Endothelial cell of umbilical vein (primary cell): ENCODE measurements at regions not wholly inside any gene's neighbourhood (a gene's known extent, or its start where the extent isn't known, plus 50 kb on each side); places are given as distances from the start of the nearest gene placed in this dataset.
A peak's percentile ranks its signal among the peaks of the same experiment; 100 is the strongest.

ENCODE experiments used
- BruUV-seq: library from RNA; stranded (reverse); fragments of 400-500 nt; replicated peaks from 2 replicates; lab custom pipeline; 2021; lab: Mats Ljungman, UMichigan
- CTCF ChIA-PET: fragments of 300-600, 350-600 bp; sonication (Branson Sonifier 250); formaldehyde crosslinking; loops from one replicate; lab custom pipeline; 2021; ENCODE audit warnings: antibody characterized with exemption, inconsistent platforms; lab: Charles Lee
- POLR2A ChIA-PET: fragments of 300-600, 350-600 bp; sonication (Branson Sonifier 250); formaldehyde crosslinking; loops from one replicate; lab custom pipeline; 2021; ENCODE audit warnings: antibody characterized with exemption, inconsistent platforms; lab: Charles Lee
- DNase-seq: peaks from one replicate; pipeline ENCODE4 v3.0.0-alpha.2; 2011; ENCODE audit warnings: low read depth, low spot score
- FAIRE-seq: peaks from 2 replicates; lab custom pipeline; 2011; peaks lifted over from hg19 to GRCh38; lab: Jason Lieb, UNC
- H2AFZ ChIP-seq: 2 replicates; pipeline ENCODE4 v1.6.0; 2012; ENCODE audit warnings: low read depth, low read length, control low read depth, inconsistent platforms
- H3K27ac ChIP-seq: 2 replicates; pipeline ENCODE4 v1.5.1; 2011; ENCODE audit warnings: low read depth, mild to moderate bottlenecking, control low read depth, low read length, moderate library complexity; ENCODE audit not compliant: insufficient read depth
- H3K27me3 ChIP-seq, 2 experiments: 2 replicates each; pipeline versions ENCODE4 v1.6.0 to v1.6.1; 2011; ENCODE audit warnings: low read length in 2 of 2, mixed read lengths in 1 of 2; ENCODE audit not compliant: control insufficient read depth in 2 of 2, insufficient read depth in 2 of 2
- H3K36me3 ChIP-seq, 2 experiments: 2 replicates in 1 of 2; 3 replicates in 1 of 2; pipeline ENCODE4 v1.5.1; 2011; ENCODE audit warnings: low read length in 2 of 2, mild to moderate bottlenecking in 1 of 2, moderate library complexity in 1 of 2; ENCODE audit not compliant: control insufficient read depth in 2 of 2, insufficient read depth in 2 of 2; ENCODE audit errors: extremely low read depth in 1 of 2
- H3K4me1 ChIP-seq: 3 replicates; pipeline ENCODE4 v1.5.1; 2011; ENCODE audit warnings: mild to moderate bottlenecking, low read length; ENCODE audit not compliant: control insufficient read depth, insufficient read depth; ENCODE audit errors: extremely low read depth
- H3K4me2 ChIP-seq: 2 replicates; pipeline ENCODE4 v1.6.1; 2011; ENCODE audit warnings: low read length, control low read depth, mixed read lengths; ENCODE audit not compliant: insufficient read depth
- H3K4me3 ChIP-seq, 3 experiments: fragments of 200-600 bp in 1 of 3; sonication (generic), shearing (Covaris generic) in 1 of 3; replicated peaks in 1 of 3; 2 replicates each; pipeline ENCODE4 v1.5.1; 2011 to 2016; ENCODE audit warnings: control low read depth in 3 of 3, low read length in 3 of 3, mild to moderate bottlenecking in 2 of 3, inconsistent platforms in 1 of 3, low read depth in 1 of 3, moderate library complexity in 1 of 3; ENCODE audit not compliant: insufficient read depth in 1 of 3
- H3K79me2 ChIP-seq: 2 replicates; pipeline ENCODE4 v1.6.0; 2012; ENCODE audit warnings: low read length, inconsistent platforms; ENCODE audit not compliant: control insufficient read depth, insufficient read depth
- H3K9ac ChIP-seq: replicated peaks from 2 replicates; pipeline ENCODE3; 2011; ENCODE audit warnings: low read length, control low read depth; ENCODE audit not compliant: insufficient read depth; ENCODE audit errors: extremely low read depth
- H3K9me1 ChIP-seq: replicated peaks from 3 replicates; pipeline ENCODE4 v1.6.0; 2011; ENCODE audit warnings: mild to moderate bottlenecking, low read length; ENCODE audit not compliant: control insufficient read depth, insufficient read depth; ENCODE audit errors: extremely low read depth
- H3K9me3 ChIP-seq: replicated peaks from 2 replicates; pipeline ENCODE4 v1.5.1; 2012; ENCODE audit warnings: low read length, inconsistent platforms; ENCODE audit not compliant: control insufficient read depth, insufficient read depth
- H4K20me1 ChIP-seq: replicated peaks from 2 replicates; pipeline ENCODE3; 2011; ENCODE audit warnings: mild to moderate bottlenecking, low read length; ENCODE audit not compliant: control insufficient read depth, insufficient read depth; ENCODE audit errors: extremely low read depth
- GATA2 ChIP-seq: IDR thresholded peaks from 2 replicates; pipeline ENCODE4 v1.7.0; 2011; ENCODE audit warnings: low read depth, mild to moderate bottlenecking, moderate library complexity, mixed read lengths, low read length; ENCODE audit not compliant: insufficient read length, insufficient read depth
- JUN ChIP-seq: IDR thresholded peaks from 2 replicates; pipeline ENCODE4 v1.6.1; 2011; ENCODE audit warnings: borderline replicate concordance, low read depth; ENCODE audit not compliant: insufficient read length, insufficient read depth
- POLR2A ChIP-seq: IDR thresholded peaks from 2 replicates; pipeline ENCODE4 v1.6.1; 2012; ENCODE audit warnings: low read depth, mild to moderate bottlenecking, control low read depth, low read length
- POLR2AphosphoS5 ChIP-seq: IDR thresholded peaks from 2 replicates; pipeline ENCODE4 v1.6.1; 2012; ENCODE audit warnings: low read depth, mild to moderate bottlenecking, control low read depth, low read length, moderate library complexity; ENCODE audit not compliant: insufficient read depth
- dilution Hi-C: fragments of 300-500 bp; cut with MboI; formaldehyde crosslinking; loops from one replicate; pipeline ENCODE4 v1.15.0; 2019; ENCODE audit warnings: low sequenced_read_pairs; ENCODE audit not compliant: extremely low pct_ligation_motif_present
- intact Hi-C: fragments of 100-400 bp; cut with micrococcal nuclease; formaldehyde crosslinking; loops from one replicate; pipeline ENCODE4 v1.10.0; 2022
- TF ChIP-seq, protein P1 (sequence below): IDR thresholded peaks from 2 replicates; pipeline ENCODE4 v1.6.1; 2011; ENCODE audit not compliant: insufficient read depth, insufficient read length

- FAIRE-seq (peak; percentile 84), DNase-seq (peak; percentile 93)
- H3K27me3 ChIP-seq = no peaks in the 10 kb centered on the region
- ChIA-PET CTCF (interaction anchor here (0.7 to 5.0 kb wide), 10 partner anchors 15 to 118 kb away, joined by 3 to 43 read pairs (median 6); no protein-coding TSS in a partner anchor), POLR2A (interaction anchor here (0.7 to 3.0 kb wide), 4 partner anchors 16 to 1068 kb away, joined by 3 to 13 read pairs (median 3); no protein-coding TSS in a partner anchor)
- H3K4me3 ChIP-seq = peak overlapping the region in 1 of 3 experiments; percentile 19
- no peaks in the 10 kb centered on the region for H3K9me1 ChIP-seq
- peak overlapping the region; percentile 86 for H3K27ac ChIP-seq
- H3K9ac ChIP-seq = peak overlapping the region; percentile 57
- peak overlapping the region; percentile 38 for H2AFZ ChIP-seq
- H3K79me2 ChIP-seq = no peaks in the 10 kb centered on the region
- intact Hi-C loops (loop anchor here (1.0 to 10.0 kb wide), 11 partner anchors 16 to 778 kb away; no protein-coding TSS in a partner anchor), dilution Hi-C loops (no loop called here)
- TF ChIP-seq JUN (peak; percentile 59), GATA2 (peak; percentile 72), POLR2A (peak; percentile 40), POLR2AphosphoS5 (peak; percentile 36)
- TF ChIP-seq, protein P1, sequence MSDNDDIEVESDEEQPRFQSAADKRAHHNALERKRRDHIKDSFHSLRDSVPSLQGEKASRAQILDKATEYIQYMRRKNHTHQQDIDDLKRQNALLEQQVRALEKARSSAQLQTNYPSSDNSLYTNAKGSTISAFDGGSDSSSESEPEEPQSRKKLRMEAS = no peak
- no peaks in the 10 kb centered on the region for H3K36me3 ChIP-seq
- peaks cover 53% of the 10 kb centered on the region for H3K4me1 ChIP-seq
- no peaks in the 10 kb centered on the region for H4K20me1 ChIP-seq
- no peaks in the 10 kb centered on the region for H3K9me3 ChIP-seq
- peak overlapping the region; percentile 81 for H3K4me2 ChIP-seq
- BruUV-seq = no TSS peak
These were observed 239.8 kb downstream of the COG6 start for GRCh38 chr13:39895254-39895653.

DNA sequence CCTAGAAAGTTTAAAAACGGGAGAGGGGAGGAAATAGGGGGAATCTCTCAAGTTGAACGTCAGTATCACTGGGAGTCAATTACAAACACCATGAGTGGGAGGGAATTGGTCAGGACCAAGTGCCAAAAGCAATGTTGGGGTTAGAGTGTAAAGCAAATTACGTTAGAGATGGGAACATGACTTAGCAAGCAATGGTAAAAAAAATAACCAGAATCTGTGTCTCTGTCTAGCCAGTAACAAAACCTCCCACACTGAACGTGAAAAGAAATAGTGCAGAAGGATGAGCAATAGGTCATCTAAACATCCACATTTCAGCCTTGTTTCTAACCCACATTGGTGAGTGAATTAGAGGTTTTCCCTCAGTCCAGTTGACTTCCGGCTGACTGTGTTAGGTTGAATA lies 242.2 kb downstream of the COG6 start:
- no peak overlapping the region for H3K4me2 ChIP-seq
- no peak overlapping the region for H3K4me3 ChIP-seq
- H3K79me2 ChIP-seq = no peaks in the 10 kb centered on the region
- H3K9me3 ChIP-seq = no peaks in the 10 kb centered on the region
- no peaks in the 10 kb centered on the region for H3K9me1 ChIP-seq
- H2AFZ ChIP-seq = no peak overlapping the region
- H3K27ac ChIP-seq = no peak overlapping the region
- no TSS peak for BruUV-seq
- peaks cover 48% of the 10 kb centered on the region for H3K4me1 ChIP-seq
- H4K20me1 ChIP-seq = no peaks in the 10 kb centered on the region
- POLR2A ChIA-PET = no interaction called here
- no peak for DNase-seq
- CTCF ChIA-PET = no interaction called here
- no peaks in the 10 kb centered on the region for H3K27me3 ChIP-seq
- H3K36me3 ChIP-seq = no peaks in the 10 kb centered on the region
- dilution Hi-C loops = no loop called here
- no peak for TF ChIP-seq POLR2AphosphoS5
- TF ChIP-seq, protein P1 = no peak
- no peak overlapping the region for H3K9ac ChIP-seq
- FAIRE-seq = no peak
- intact Hi-C loops = loop anchor here (5.0 to 10.0 kb wide), 2 partner anchors 247 to 415 kb away; no protein-coding TSS in a partner anchor
